ENCODE measurements at regions not wholly inside any gene's neighbourhood (a gene's known extent, or its start where the extent isn't known, plus 50 kb on each side); places are given as distances from the start of the nearest gene placed in this dataset.

DNA sequence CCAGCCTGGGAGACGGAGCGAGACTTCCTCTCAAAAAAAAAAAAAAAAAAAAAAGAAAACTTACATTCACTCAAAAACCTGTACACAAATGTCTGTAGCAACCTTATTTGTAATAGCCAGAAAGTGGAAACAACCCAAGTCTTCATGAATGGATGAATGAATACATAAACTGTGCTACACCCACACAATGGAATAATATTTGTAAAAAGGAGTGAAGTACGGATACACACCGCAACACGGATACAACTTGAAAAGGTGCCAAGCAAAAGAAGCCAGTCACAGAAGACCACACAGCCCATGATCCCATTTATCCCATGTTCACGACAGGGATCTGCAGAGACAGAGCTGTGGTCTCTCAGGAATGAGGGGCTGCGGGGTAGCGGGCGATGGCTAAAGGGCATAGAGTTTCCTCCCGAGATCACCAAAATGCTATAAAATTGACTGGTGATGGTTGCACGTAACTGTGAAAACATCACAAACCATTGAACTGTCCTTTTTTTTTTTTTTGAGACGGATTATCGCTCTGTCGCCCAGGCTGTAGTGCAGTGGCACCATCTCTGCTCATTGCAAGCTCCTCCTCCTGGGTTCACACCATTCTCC, 76.2 kb upstream of the COL5A1 start:
- WGBS, 3 donors, result 93 to 94% (median 94%) methylated on average over 14 of the region's 14 CpGs
- Histone ChIP-seq H3K36me3 (no peaks in the 10 kb centered on the region), H3K4me1 (ENCODE audit: insufficient read depth) (no peaks in the 10 kb centered on the region), H3K27ac (no peak overlapping the region), H3K9me3 (no peaks in the 10 kb centered on the region), H3K4me3 (no peak overlapping the region), H3K27me3 (no peaks in the 10 kb centered on the region)
- intact Hi-C loops (cut with DNase I), result no loop called here
- TF ChIP-seq POLR2A (IDR thresholded peaks at IDR 0.05) (no peak), EP300 (IDR thresholded peaks at IDR 0.05) (no peak)
- TF ChIP-seq, protein P1, sequence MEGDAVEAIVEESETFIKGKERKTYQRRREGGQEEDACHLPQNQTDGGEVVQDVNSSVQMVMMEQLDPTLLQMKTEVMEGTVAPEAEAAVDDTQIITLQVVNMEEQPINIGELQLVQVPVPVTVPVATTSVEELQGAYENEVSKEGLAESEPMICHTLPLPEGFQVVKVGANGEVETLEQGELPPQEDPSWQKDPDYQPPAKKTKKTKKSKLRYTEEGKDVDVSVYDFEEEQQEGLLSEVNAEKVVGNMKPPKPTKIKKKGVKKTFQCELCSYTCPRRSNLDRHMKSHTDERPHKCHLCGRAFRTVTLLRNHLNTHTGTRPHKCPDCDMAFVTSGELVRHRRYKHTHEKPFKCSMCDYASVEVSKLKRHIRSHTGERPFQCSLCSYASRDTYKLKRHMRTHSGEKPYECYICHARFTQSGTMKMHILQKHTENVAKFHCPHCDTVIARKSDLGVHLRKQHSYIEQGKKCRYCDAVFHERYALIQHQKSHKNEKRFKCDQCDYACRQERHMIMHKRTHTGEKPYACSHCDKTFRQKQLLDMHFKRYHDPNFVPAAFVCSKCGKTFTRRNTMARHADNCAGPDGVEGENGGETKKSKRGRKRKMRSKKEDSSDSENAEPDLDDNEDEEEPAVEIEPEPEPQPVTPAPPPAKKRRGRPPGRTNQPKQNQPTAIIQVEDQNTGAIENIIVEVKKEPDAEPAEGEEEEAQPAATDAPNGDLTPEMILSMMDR (IDR thresholded peaks at IDR 0.05), result no peak
- peak in 1 of 5 donors; percentile 1 for DNase-seq

DNA sequence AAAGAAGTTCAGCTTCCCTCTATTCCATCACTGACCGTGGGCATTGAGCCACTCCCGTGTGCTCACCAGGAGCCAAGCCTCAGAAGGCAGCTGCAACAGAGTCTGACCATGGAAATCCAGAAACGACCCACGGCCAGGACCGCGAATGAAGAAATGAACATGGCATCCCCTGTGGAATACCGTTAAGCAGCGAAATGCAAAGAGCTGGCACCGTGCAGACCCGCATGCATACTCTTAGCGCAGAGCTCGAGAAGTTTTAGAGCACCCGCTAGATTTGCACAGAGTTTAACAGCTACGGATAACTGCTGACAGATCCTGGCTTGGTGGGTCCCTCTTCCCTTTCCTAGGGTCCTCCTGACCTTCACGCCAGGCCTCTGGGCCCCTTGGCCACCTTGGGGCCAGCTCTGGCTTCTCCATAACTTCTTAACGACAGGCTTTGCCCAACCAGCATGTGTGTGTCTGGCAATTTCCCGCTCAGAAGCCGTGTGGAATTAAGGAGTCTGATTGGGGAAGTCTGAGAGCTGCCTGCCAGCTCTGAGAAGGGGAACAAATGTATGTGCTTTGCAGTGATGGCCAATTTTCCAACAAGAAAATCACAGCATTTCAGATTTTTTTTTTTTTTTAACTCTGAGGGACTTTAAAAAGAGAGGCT, 75.3 kb upstream of the COL5A1 start:
- Histone ChIP-seq H3K9me3 (no peaks in the 10 kb centered on the region), H3K4me3 (no peak overlapping the region), H3K27me3 (no peaks in the 10 kb centered on the region), H3K27ac (no peak overlapping the region), H3K36me3 (no peaks in the 10 kb centered on the region), H3K4me1 (ENCODE audit: insufficient read depth) (no peaks in the 10 kb centered on the region)
- intact Hi-C loops (cut with DNase I), result no loop called here
- peak in 2 of 5 donors; percentile 1 to 3 for DNase-seq
- WGBS, 3 donors, result 93 to 95% (median 94%) methylated on average over 18 of the region's 18 CpGs
- TF ChIP-seq POLR2A (IDR thresholded peaks at IDR 0.05), result no peak
- TF ChIP-seq, protein P1 (IDR thresholded peaks at IDR 0.05), result no peak
- no peak for TF ChIP-seq EP300 (IDR thresholded peaks at IDR 0.05)

DNA sequence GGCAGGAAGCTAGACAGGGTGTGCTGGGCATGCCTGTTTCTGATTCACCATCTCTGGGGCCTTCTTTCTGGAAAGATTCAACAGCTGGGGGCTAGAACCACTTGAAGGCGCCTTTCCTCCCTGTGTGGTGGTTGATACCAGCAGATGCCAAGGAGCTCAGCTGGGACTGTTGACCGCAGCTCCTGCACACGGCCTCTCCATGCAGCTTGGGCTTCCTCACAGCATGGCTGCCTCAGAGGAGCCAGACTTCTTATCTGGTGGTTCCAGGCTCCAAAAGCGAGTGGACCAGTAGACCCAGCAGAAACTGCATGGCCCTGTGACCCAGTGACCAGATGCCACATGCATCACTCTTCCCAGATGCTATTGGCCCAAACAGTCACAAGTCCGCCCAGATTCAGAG, 74.7 kb upstream of the COL5A1 start:
- Histone ChIP-seq H3K27ac (no peak overlapping the region), H3K4me3 (no peak overlapping the region), H3K9me3 (no peaks in the 10 kb centered on the region), H3K4me1 (ENCODE audit: insufficient read depth) (no peaks in the 10 kb centered on the region), H3K36me3 (no peaks in the 10 kb centered on the region), H3K27me3 (no peaks in the 10 kb centered on the region)
- WGBS, 3 donors, result 94 to 98% (median 95%) methylated on average over 5 of the region's 5 CpGs
- DNase-seq, result peak in 1 of 5 donors; percentile 5
- TF ChIP-seq EP300 (IDR thresholded peaks at IDR 0.05) (no peak), POLR2A (IDR thresholded peaks at IDR 0.05) (no peak)
- TF ChIP-seq, protein P1 (IDR thresholded peaks at IDR 0.05), result no peak
- intact Hi-C loops (cut with DNase I), result no loop called here

DNA sequence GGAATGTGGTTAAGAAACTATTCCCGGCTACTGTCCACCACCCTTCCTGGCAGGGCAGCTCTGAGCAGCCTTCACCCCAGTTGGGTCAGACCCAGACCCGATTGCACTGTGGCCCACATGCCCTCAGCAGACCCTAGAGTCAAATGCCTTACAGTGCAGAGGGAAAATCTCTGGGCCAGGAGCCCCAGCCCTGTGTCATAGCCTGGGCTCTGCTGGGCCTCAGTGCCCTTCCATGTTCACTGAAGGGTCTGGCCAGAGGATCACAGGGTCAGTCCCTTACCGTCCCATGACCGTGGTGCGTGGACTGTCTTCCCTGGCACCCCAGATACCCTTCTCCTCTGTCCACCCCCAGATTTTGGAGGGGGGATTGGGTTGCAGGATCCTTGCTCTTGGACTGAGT, 73.5 kb upstream of the COL5A1 start:
- no peaks in the 10 kb centered on the region for H3K9me3 ChIP-seq
- 65 to 80% (median 70%) methylated on average over 5 of the region's 5 CpGs for WGBS, 3 donors

More for the DNA sequence above, 73.5 kb upstream of the COL5A1 start:
- no peaks in the 10 kb centered on the region for H3K36me3 ChIP-seq
- DNase-seq, result peak in 3 of 5 donors; percentile 4 to 16 (median 5)
- intact Hi-C loops (cut with DNase I), result no loop called here
- no peaks in the 10 kb centered on the region for H3K27me3 ChIP-seq
- no peaks in the 10 kb centered on the region for H3K4me1 ChIP-seq (ENCODE audit: insufficient read depth)
- no peak overlapping the region for H3K27ac ChIP-seq
- H3K4me3 ChIP-seq, result no peak overlapping the region
- TF ChIP-seq EP300 (IDR thresholded peaks at IDR 0.05), result no peak
- TF ChIP-seq, protein P1 (IDR thresholded peaks at IDR 0.05), result no peak
- no peak for TF ChIP-seq POLR2A (IDR thresholded peaks at IDR 0.05)

Measured in ovary (tissue), 7 donors.